ENCODE measurements at regions not wholly inside any gene's neighbourhood (a gene's known extent, or its start where the extent isn't known, plus 50 kb on each side); places are given as distances from the start of the nearest gene placed in this dataset.
A peak's percentile ranks its signal among the peaks of the same experiment; 100 is the strongest.

GRCh38 chr9:23538067-23538402 is 288.0 kb downstream of the ELAVL2 start:
- no peak for FAIRE-seq
- DNase-seq (ENCODE audit: low read depth), result no peak
- no peak for TF ChIP-seq CTCF (IDR thresholded peaks at IDR 0.05; ENCODE audit: insufficient read depth, low read length, severe bottlenecking)
- H3K27me3 ChIP-seq (ENCODE audit: control insufficient read depth, insufficient read depth, low read length), result no peaks in the 10 kb centered on the region
- H3K36me3 ChIP-seq (ENCODE audit: control insufficient read depth, insufficient read depth, low read length), result no peaks in the 10 kb centered on the region
- no peak overlapping the region for H3K4me3 ChIP-seq (ENCODE audit: low read depth, low read length)

- H3K36me3 ChIP-seq (ENCODE audit: control insufficient read depth, insufficient read depth, low read length), result no peaks in the 10 kb centered on the region
- TF ChIP-seq CTCF (IDR thresholded peaks at IDR 0.05; ENCODE audit: insufficient read depth, low read length, severe bottlenecking), result no peak
- H3K4me3 ChIP-seq (ENCODE audit: low read depth, low read length), result no peak overlapping the region
- H3K27me3 ChIP-seq (ENCODE audit: control insufficient read depth, insufficient read depth, low read length), result no peaks in the 10 kb centered on the region
- no peak for DNase-seq (ENCODE audit: low read depth)
- no peak for FAIRE-seq
Observed at GRCh38 chr9:23538461-23539003, 287.5 kb downstream of the ELAVL2 start.

- TF ChIP-seq CTCF (IDR thresholded peaks at IDR 0.05; ENCODE audit: insufficient read depth, low read length, severe bottlenecking), result no peak
- no peak for FAIRE-seq
Observed at GRCh38 chr9:23539311-23539710, 286.7 kb downstream of the ELAVL2 start.

GRCh38 chr9:23541976-23542375 is 284.1 kb downstream of the ELAVL2 start:
- DNase-seq (ENCODE audit: low read depth) (peak; percentile 47), FAIRE-seq (no peak)
- TF ChIP-seq CTCF (IDR thresholded peaks at IDR 0.05; ENCODE audit: insufficient read depth, low read length, severe bottlenecking), result no peak
- H3K4me3 ChIP-seq (ENCODE audit: low read depth, low read length), result no peak overlapping the region
- H3K36me3 ChIP-seq (ENCODE audit: control insufficient read depth, insufficient read depth, low read length), result no peaks in the 10 kb centered on the region
- no peaks in the 10 kb centered on the region for H3K27me3 ChIP-seq (ENCODE audit: control insufficient read depth, insufficient read depth, low read length)

More at GRCh38 chr9:23539311-23539710, 286.7 kb downstream of the ELAVL2 start:
- no peaks in the 10 kb centered on the region for H3K36me3 ChIP-seq (ENCODE audit: control insufficient read depth, insufficient read depth, low read length)
- no peak for DNase-seq (ENCODE audit: low read depth)
- no peak overlapping the region for H3K4me3 ChIP-seq (ENCODE audit: low read depth, low read length)
- H3K27me3 ChIP-seq (ENCODE audit: control insufficient read depth, insufficient read depth, low read length), result no peaks in the 10 kb centered on the region

GRCh38 chr9:23542438-23542837 is 283.6 kb downstream of the ELAVL2 start:
- no peak for TF ChIP-seq CTCF (IDR thresholded peaks at IDR 0.05; ENCODE audit: insufficient read depth, low read length, severe bottlenecking)
- no peak overlapping the region for H3K4me3 ChIP-seq (ENCODE audit: low read depth, low read length)
- no peaks in the 10 kb centered on the region for H3K27me3 ChIP-seq (ENCODE audit: control insufficient read depth, insufficient read depth, low read length)
- no peak for DNase-seq (ENCODE audit: low read depth)
- FAIRE-seq, result no peak
- no peaks in the 10 kb centered on the region for H3K36me3 ChIP-seq (ENCODE audit: control insufficient read depth, insufficient read depth, low read length)

- no peak overlapping the region for H3K4me3 ChIP-seq (ENCODE audit: low read depth, low read length)
- no peaks in the 10 kb centered on the region for H3K36me3 ChIP-seq (ENCODE audit: control insufficient read depth, insufficient read depth, low read length)
- H3K27me3 ChIP-seq (ENCODE audit: control insufficient read depth, insufficient read depth, low read length), result no peaks in the 10 kb centered on the region
- DNase-seq (ENCODE audit: low read depth) (no peak), FAIRE-seq (no peak)
- TF ChIP-seq CTCF (IDR thresholded peaks at IDR 0.05; ENCODE audit: insufficient read depth, low read length, severe bottlenecking), result no peak
Observed at GRCh38 chr9:23542927-23543326, 283.1 kb downstream of the ELAVL2 start.
